ENCODE measurements at regions not wholly inside any gene's neighbourhood (a gene's known extent, or its start where the extent isn't known, plus 50 kb on each side); places are given as distances from the start of the nearest gene placed in this dataset.

GRCh38 chr3:181493423-181493822 lies 218.3 kb upstream of the SOX2 start:
- TF ChIP-seq CTCF (IDR thresholded peaks at IDR 0.05; ENCODE audit: borderline replicate concordance, extremely low read depth, low read length, poor library complexity, severe bottlenecking): no peak
- TF ChIP-seq EZH2 (IDR thresholded peaks at IDR 0.05; ENCODE audit: borderline replicate concordance, low read depth, low read length, severe bottlenecking): no peak
